GM18505 (cell line): ENCODE measurements at regions not wholly inside any gene's neighbourhood (a gene's known extent, or its start where the extent isn't known, plus 50 kb on each side); places are given as distances from the start of the nearest gene placed in this dataset.

Experiments
- ATAC-seq: cut with Tn5 transposase; IDR thresholded peaks from one replicate; pipeline ENCODE4 v1.9.1; 2021; ENCODE audit not compliant: unreplicated experiment
- POLR2A ChIP-seq: IDR thresholded peaks from 4 replicates; pipeline ENCODE4 v1.6.1; 2011; ENCODE audit warnings: borderline replicate concordance; ENCODE audit not compliant: insufficient read depth, insufficient read length; ENCODE audit errors: extremely low read depth

DNA sequence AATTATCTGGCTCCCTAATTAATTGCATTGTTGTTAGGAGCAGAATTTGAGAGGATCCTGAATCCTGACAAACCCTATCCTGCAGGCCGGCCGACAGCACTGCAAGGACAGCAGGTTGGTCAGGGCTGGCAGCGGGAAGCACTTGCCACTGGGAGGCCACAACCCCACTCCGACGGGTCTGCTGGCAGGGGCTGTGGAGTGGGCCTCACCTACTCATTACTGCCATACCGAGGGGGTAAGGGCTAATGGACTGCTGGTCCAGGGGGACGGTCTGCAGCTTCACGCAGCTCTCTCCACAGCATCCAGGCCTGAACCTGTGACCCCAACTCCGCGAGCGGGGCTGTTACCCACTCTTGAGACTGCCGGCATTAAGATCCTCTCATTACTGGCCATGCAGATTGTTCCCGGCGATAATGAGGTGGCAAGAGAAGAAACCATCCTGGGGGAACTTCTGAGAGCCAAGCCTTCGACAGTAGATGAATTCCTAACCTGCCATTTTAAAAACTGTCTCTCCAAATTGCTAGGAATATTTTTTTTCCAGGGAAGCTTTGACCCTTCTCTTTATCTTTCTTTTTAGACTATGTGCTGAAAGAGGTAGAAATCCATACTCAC is 501.3 kb downstream of the OMA1 start:
- TF ChIP-seq POLR2A = no peak
- ATAC-seq = no peak

GRCh38 chr1:58041621-58042020 is 504.9 kb downstream of the OMA1 start:
- no peak for ATAC-seq

GRCh38 chr1:58038574-58038973 is 508.0 kb downstream of the OMA1 start:
- TF ChIP-seq POLR2A = no peak
- ATAC-seq = no peak

More at GRCh38 chr1:58041621-58042020, 504.9 kb downstream of the OMA1 start:
- TF ChIP-seq POLR2A = no peak

GRCh38 chr1:58035523-58035922 is 511.0 kb downstream of the OMA1 start:
- TF ChIP-seq POLR2A = no peak
- ATAC-seq = no peak

DNA sequence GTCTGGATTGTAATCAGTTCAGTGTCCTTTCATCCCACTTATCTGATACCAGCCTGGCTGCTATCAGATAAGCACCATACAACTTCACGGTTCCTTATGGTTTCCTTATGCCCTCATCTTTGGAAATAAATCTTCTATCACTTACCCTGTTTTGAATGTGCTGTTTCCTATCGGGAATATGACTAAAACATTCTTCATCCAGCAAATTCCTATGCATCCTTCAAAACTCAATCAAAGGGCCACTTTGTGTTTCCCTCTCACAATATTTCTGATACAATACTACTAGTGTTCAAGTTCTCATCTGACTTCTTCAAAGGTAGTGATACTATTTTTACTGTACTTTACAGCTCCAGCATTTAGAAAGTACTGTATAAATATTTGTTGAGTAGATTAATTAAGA is 513.2 kb downstream of the OMA1 start:
- TF ChIP-seq POLR2A = no peak
- ATAC-seq = no peak

- no peak for ATAC-seq
- TF ChIP-seq POLR2A = no peak
These were observed 513.9 kb downstream of the OMA1 start for GRCh38 chr1:58032611-58033073.

DNA sequence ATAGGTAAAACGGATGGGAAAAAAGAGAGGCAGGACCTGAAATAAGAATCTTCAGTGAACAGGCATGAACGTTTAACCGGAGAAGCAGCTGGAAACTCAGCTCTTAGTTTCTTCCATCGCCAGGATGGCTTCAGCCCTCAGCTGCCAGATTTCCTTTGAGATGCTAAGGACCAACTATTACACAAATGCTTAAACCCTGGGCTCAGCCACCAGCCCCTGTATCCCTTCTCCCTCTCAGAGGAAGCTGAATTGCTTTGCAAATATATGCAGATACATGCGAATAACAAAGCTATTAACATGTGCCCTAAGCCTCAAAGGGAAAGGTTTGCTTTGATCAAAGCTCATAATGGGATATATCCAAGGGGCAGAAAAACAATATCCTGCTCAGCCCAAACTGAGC is 515.1 kb downstream of the OMA1 start:
- no peak for TF ChIP-seq POLR2A
- ATAC-seq = no peak

DNA sequence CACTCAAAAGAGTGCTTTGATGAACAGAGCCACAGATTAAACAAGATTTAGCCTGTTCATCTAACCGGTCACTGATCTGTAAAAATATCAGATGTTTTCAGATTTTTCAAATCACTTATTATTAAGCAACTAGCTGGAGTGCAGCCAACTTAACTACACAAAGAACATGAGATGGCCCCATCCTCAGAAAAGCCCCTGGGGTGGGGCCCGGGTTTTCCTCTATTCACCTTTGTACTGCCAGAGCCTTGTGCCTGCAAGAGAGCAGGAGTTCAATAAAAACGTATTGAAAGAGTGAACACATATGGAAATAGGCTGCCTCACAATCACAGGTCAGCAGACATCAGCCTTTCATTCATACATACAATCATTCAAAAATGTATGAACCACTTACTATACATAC is 516.1 kb downstream of the OMA1 start:
- no peak for ATAC-seq
- no peak for TF ChIP-seq POLR2A

DNA sequence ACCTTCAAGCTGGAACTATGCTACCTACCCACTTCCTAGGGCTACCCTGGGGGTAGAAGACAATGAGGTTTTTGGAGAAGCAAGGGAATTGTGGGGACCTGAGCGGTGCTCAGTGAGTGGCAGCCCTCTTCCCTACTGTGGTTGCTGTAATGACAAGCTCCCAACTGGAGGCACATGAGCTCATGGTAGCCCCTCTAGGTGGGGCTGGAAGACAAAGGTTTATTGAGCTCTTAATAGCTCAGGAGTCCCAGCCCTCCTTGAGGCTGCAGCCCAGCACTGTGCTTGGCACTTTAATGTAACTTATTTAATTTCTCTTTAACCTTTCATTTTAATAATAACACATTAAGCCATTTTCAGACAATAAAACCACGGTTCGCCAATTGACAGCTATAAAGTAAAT is 528.9 kb downstream of the OMA1 start:
- no peak for TF ChIP-seq POLR2A
- no peak for ATAC-seq

DNA sequence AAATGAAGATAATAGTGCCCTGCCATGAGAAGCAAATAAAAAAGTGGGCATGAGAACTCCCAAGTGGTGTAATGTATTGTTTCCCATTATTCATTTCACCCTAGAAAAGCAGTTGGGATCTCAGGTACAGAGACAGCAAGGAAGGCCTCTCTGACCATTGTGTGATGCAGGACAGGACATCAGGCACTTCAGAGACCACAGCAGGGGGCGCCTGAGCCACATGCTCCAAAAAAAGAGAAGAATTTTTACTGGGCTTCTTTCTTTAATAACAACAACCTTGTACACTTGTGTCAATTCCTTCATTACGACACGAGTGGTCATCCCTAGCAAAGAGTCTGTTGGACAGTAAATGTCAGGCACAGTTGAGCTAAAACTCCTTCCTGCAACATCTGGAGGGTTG is 533.3 kb downstream of the OMA1 start:
- no peak for TF ChIP-seq POLR2A
- no peak for ATAC-seq

DNA sequence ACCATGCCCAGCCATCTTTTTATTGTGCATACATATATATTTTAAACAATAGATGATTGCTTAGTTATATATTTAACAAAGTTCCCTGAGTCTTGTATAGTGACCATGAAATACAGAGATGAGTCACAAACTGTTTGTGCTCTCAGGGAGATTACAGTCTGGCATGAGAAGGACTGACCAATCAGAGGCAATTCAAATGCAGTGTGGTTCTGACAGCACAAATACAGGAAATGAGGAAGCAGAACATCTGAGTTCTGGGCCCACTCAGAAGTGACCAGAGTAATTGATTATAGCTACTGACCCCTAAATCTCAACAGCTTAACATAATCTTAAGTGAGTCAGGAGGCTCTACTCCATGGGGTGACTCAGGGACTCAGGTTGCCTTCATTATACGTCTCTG is 534.5 kb downstream of the OMA1 start:
- no peak for ATAC-seq
- TF ChIP-seq POLR2A = no peak

DNA sequence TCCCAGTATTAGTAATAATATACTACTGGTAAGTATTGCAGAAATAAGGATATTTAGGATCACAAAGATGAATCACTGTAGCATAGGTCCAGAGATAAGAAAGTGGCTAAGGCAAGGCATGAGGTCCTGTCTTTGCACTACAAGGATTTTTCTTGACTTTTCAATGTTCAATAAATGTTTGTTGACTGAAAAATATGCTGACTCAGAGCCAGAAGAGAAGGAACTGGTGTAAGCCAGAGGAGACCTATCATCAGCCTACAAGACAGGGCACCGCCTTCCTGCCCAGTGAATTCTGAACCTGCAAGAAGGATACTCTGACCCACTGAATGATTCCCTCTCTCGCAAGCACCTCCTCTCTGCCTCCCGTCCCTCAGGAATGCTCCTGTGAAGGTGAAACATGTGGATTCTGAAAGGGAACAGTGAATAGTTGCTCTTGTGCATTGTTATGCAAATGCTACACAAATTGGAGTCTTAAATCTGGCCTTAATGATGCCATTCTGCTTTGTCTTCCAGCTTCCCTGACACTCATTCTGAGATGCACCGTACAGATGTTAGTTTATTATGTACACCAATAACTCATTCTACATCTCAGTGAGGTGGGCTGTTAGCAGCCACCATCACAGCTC is 540.0 kb downstream of the OMA1 start:
- TF ChIP-seq POLR2A = no peak
- ATAC-seq = no peak

- no peak for ATAC-seq
- no peak for TF ChIP-seq POLR2A
These were observed 541.3 kb downstream of the OMA1 start for GRCh38 chr1:58005212-58005611.

- TF ChIP-seq POLR2A = no peak
- ATAC-seq = no peak
These were observed 542.5 kb downstream of the OMA1 start for GRCh38 chr1:58003988-58004387.
